HepG2 (cell line): ENCODE measurements at regions not wholly inside any gene's neighbourhood (a gene's known extent, or its start where the extent isn't known, plus 50 kb on each side); places are given as distances from the start of the nearest gene placed in this dataset.
A peak's percentile ranks its signal among the peaks of the same experiment; 100 is the strongest.

Source experiments
- ATAC-seq: fragments of 200-7000 bp; cut with Tn5 transposase; 3 replicates; pipeline ENCODE4 v1.9.1; 2020; ENCODE audit warnings: mild to moderate bottlenecking, moderate library complexity
- BruUV-seq: library from RNA; stranded (reverse); fragments of 400-500 nt; replicated peaks from 2 replicates; lab custom pipeline; 2021; lab: Mats Ljungman, UMichigan
- CTCF ChIA-PET: fragments of 300-600 bp; formaldehyde crosslinking; extraction: SDS; loops from one replicate; lab custom pipeline; 2021; ENCODE audit warnings: low total read pairs, inconsistent platforms, low intra/inter-chr PET ratio; lab: Yijun Ruan, JAX
- POLR2A ChIA-PET: fragments of 350-600 bp; sonication (Branson Sonifier 250); formaldehyde crosslinking; loops from one replicate; lab custom pipeline; 2020; ENCODE audit warnings: antibody characterized with exemption, inconsistent platforms; lab: Yijun Ruan, JAX
- DNase-seq: peaks from one replicate; pipeline ENCODE4 v3.0.0-alpha.2; 2015; ENCODE audit warnings: low spot score
- FAIRE-seq: peaks from 3 replicates; lab custom pipeline; 2011; peaks lifted over from hg19 to GRCh38; lab: Jason Lieb, UNC
- H2AFZ ChIP-seq: one replicate; pipeline ENCODE4 v1.6.1; 2011; ENCODE audit warnings: low read length, inconsistent platforms
- H3K27ac ChIP-seq: fragments of 300-600 bp; 3 replicates; pipeline ENCODE4 v1.8.0; 2011; ENCODE audit warnings: mixed run types, mild to moderate bottlenecking, mixed read lengths, low read length, inconsistent platforms; ENCODE audit not compliant: insufficient read depth; ENCODE audit errors: extremely low read length
- H3K27me3 ChIP-seq, 2 experiments: fragments of 200-600 bp in 1 of 2; 2 replicates in 1 of 2; 3 replicates in 1 of 2; pipeline versions ENCODE4 v1.6.0 to v1.8.0; 2011; ENCODE audit warnings: low read length in 2 of 2, mild to moderate bottlenecking in 2 of 2, moderate library complexity in 2 of 2, inconsistent platforms in 1 of 2; ENCODE audit not compliant: insufficient read depth in 2 of 2, control insufficient read depth in 1 of 2
- H3K36me3 ChIP-seq, 2 experiments: fragments of 200-600 bp in 1 of 2; replicated peaks in 1 of 2; 2 replicates in 1 of 2; 3 replicates in 1 of 2; pipeline versions ENCODE4 v1.5.1 to v1.8.0; 2011; ENCODE audit warnings: low read length in 2 of 2, inconsistent platforms in 1 of 2; ENCODE audit not compliant: insufficient read depth in 2 of 2, control insufficient read depth in 1 of 2
- H3K4me1 ChIP-seq: 2 replicates; pipeline ENCODE4 v1.5.1; 2012; ENCODE audit warnings: low read length, inconsistent platforms; ENCODE audit not compliant: insufficient read depth
- H3K4me2 ChIP-seq: 2 replicates; pipeline ENCODE4 v1.6.0; 2011; ENCODE audit warnings: low read depth, low read length, inconsistent platforms
- H3K4me3 ChIP-seq, 3 experiments: fragments of 200-600 bp in 1 of 3; sonication (generic), shearing (Covaris generic) in 1 of 3; replicated peaks in 1 of 3; 2 replicates each; pipeline ENCODE4 v1.5.1; 2011 to 2016; ENCODE audit warnings: low read length in 3 of 3, inconsistent platforms in 2 of 3, low read depth in 2 of 3, mild to moderate bottlenecking in 2 of 3, control low read depth in 1 of 3, mixed read lengths in 1 of 3; ENCODE audit not compliant: insufficient read depth in 1 of 3
- H3K79me2 ChIP-seq: one replicate; pipeline ENCODE4 v1.6.1; 2011; ENCODE audit warnings: low read length, inconsistent platforms; ENCODE audit not compliant: insufficient read depth
- H3K9ac ChIP-seq: 2 replicates; pipeline ENCODE4 v1.6.0; 2011; ENCODE audit warnings: mild to moderate bottlenecking, low read depth, low read length, inconsistent platforms; ENCODE audit not compliant: insufficient read depth
- H3K9me3 ChIP-seq: 2 replicates; pipeline ENCODE4 v1.5.1; 2012; ENCODE audit warnings: mild to moderate bottlenecking, low read length
- H4K20me1 ChIP-seq: 2 replicates; pipeline ENCODE4 v1.6.0; 2011; ENCODE audit warnings: inconsistent platforms, mild to moderate bottlenecking, low read length, moderate library complexity; ENCODE audit not compliant: insufficient read depth
- MIER2 ChIP-seq: IDR thresholded peaks from 2 replicates; pipeline ENCODE4 v1.6.1; 2016; ENCODE audit warnings: missing biosample characterization, missing genetic modification reagents
- RBFOX2 ChIP-seq: fragments of 200-400 bp; formaldehyde crosslinking; IDR thresholded peaks from 2 replicates; pipeline ENCODE4 v1.6.1; 2017; ENCODE audit warnings: low read depth, mild to moderate bottlenecking, low read length
- REST ChIP-seq, 2 experiments: IDR thresholded peaks; 2 replicates each; pipeline ENCODE4 v1.6.1; 2011 to 2012; ENCODE audit warnings: low read length in 2 of 2, borderline replicate concordance in 1 of 2, low read depth in 1 of 2, mild to moderate bottlenecking in 1 of 2, moderate library complexity in 1 of 2
- THYN1 ChIP-seq: sonication (generic); formaldehyde crosslinking; IDR thresholded peaks from 2 replicates; pipeline ENCODE4 v1.8.1; 2023; ENCODE audit warnings: low read depth, mild to moderate bottlenecking, moderate library complexity, missing genetic modification reagents, borderline replicate concordance
- ZNF124 ChIP-seq: sonication (generic); formaldehyde crosslinking; IDR thresholded peaks from 2 replicates; pipeline ENCODE4 v1.4.0; 2020; ENCODE audit warnings: missing genetic modification reagents
- ZNF567 ChIP-seq: sonication (generic); formaldehyde crosslinking; IDR thresholded peaks from 2 replicates; pipeline ENCODE4 v1.8.1; 2023; ENCODE audit warnings: mild to moderate bottlenecking, missing genetic modification reagents, borderline replicate concordance
- ZNF879 ChIP-seq: sonication (generic); formaldehyde crosslinking; IDR thresholded peaks from 2 replicates; pipeline ENCODE4 v1.8.1; 2023; ENCODE audit warnings: missing genetic modification reagents
- WGBS: methylation state at CpG from one replicate; pipeline ENCODE4 v1.1.6; 2017; ENCODE audit warnings: low lambda C conversion rate; 5-methylcytosine and 5-hydroxymethylcytosine counted together
- in situ Hi-C: cut with HindIII; loops from 2 replicates; pipeline ENCODE4 v1.10.0; 2017; ENCODE audit warnings: low pct_unique_long_range_greater_than_20kb; ENCODE audit not compliant: extremely low pct_ligation_motif_present
- intact Hi-C: fragments of 100-400 bp; cut with micrococcal nuclease; formaldehyde crosslinking; loops from one replicate; pipeline ENCODE4 v1.10.0; 2022; ENCODE audit not compliant: unreplicated experiment
- TF ChIP-seq, protein P1 (sequence below): sonication (generic); formaldehyde crosslinking; IDR thresholded peaks from 2 replicates; pipeline ENCODE4 v1.9.0; 2022; ENCODE audit warnings: low read depth, missing genetic modification reagents

- TF ChIP-seq, protein P1, sequence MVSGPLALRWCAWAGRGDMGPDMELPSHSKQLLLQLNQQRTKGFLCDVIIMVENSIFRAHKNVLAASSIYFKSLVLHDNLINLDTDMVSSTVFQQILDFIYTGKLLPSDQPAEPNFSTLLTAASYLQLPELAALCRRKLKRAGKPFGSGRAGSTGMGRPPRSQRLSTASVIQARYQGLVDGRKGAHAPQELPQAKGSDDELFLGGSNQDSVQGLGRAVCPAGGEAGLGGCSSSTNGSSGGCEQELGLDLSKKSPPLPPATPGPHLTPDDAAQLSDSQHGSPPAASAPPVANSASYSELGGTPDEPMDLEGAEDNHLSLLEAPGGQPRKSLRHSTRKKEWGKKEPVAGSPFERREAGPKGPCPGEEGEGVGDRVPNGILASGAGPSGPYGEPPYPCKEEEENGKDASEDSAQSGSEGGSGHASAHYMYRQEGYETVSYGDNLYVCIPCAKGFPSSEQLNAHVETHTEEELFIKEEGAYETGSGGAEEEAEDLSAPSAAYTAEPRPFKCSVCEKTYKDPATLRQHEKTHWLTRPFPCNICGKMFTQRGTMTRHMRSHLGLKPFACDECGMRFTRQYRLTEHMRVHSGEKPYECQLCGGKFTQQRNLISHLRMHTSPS = no peak
- TF ChIP-seq ZNF124 (CRISPR knock-in tag) = no peak
- TF ChIP-seq RBFOX2 = no peak
- TF ChIP-seq ZNF879 (CRISPR knock-in tag) = no peak
- no peak for TF ChIP-seq THYN1 (CRISPR knock-in tag)
These were observed 217.0 kb downstream of the GUCY2F start (continued) for GRCh38 chrX:109264878-109265277.

GRCh38 chrX:109261279-109261678 lies 220.6 kb downstream of the GUCY2F start:
- Histone ChIP-seq H3K4me2 (no peak overlapping the region), H3K27ac (no peak overlapping the region), H3K79me2 (no peaks in the 10 kb centered on the region), H3K9me3 (no peaks in the 10 kb centered on the region), H3K9ac (no peak overlapping the region), H4K20me1 (no peaks in the 10 kb centered on the region), H3K36me3 (no peaks in the 10 kb centered on the region), H3K27me3 (no peaks in the 10 kb centered on the region), H2AFZ (no peak overlapping the region), H3K4me1 (no peaks in the 10 kb centered on the region), H3K4me3 (no peak overlapping the region)
- no peak for ATAC-seq
- no TSS peak for BruUV-seq
- no peak for FAIRE-seq
- POLR2A ChIA-PET = no interaction called here
- WGBS = 0% methylated on average over 2 of the region's 2 CpGs
- CTCF ChIA-PET = no interaction called here
- intact Hi-C loops = no loop called here
- no peak for DNase-seq
- TF ChIP-seq ZNF567 (CRISPR knock-in tag) = no peak
- TF ChIP-seq MIER2 = peak; percentile 87; the same call in 1 of the 2 replicates
- TF ChIP-seq REST (IDR thresholded peaks at IDR 0.05; ENCODE audit: borderline replicate concordance in 1 of 2, low read depth in 1 of 2, low read length in 2 of 2) = peak in 1 of 2 experiments; percentile 88; a peak in 3 of 4 replicates
- in situ Hi-C loops = no loop called here
